ENCODE measurements at regions not wholly inside any gene's neighbourhood (a gene's known extent, or its start where the extent isn't known, plus 50 kb on each side); places are given as distances from the start of the nearest gene placed in this dataset.

GRCh38 chr3:1587426-1587825, 494.6 kb downstream of the CNTN6 start:
- no TSS peak for BruUV-seq (replicated peaks)
- ATAC-seq (no peak), DNase-seq (ENCODE audit: extremely low read depth in 1 of 4, low spot score in 3 of 4) (no peak), FAIRE-seq (no peak)
- no peaks in the 10 kb centered on the region for H4K20me1 ChIP-seq (replicated peaks; ENCODE audit: control insufficient read depth, insufficient read depth, low read length)
- CTCF ChIA-PET (ENCODE audit: low intra/inter-chr PET ratio), result no interaction called here
- no peaks in the 10 kb centered on the region for H3K9me1 ChIP-seq (ENCODE audit: control insufficient read depth, insufficient read depth, low read length)
- H3K36me3 ChIP-seq (ENCODE audit: control insufficient read depth, insufficient read depth, low read length), result no peaks in the 10 kb centered on the region
- H3K9me3 ChIP-seq (replicated peaks; ENCODE audit: control insufficient read depth, insufficient read depth, low read depth, low read length), result peaks cover 4% of the 10 kb centered on the region; the same call in 1 of the 2 replicates
- H3K27ac ChIP-seq (ENCODE audit: extremely low read depth, low read depth, low read length), result no peak overlapping the region
- no peak overlapping the region for H3K9ac ChIP-seq (ENCODE audit: insufficient read depth in 1 of 2, low read depth in 2 of 2, low read length in 2 of 2)
- POLR2A ChIA-PET, result no interaction called here
- H2AFZ ChIP-seq (ENCODE audit: low read depth, low read length), result no peak overlapping the region
- intact Hi-C loops (cut with micrococcal nuclease), result no loop called here
- in situ Hi-C loops (cut with MboI), result no loop called here
- no peak overlapping the region for H3K4me3 ChIP-seq
- H3K4me2 ChIP-seq (ENCODE audit: insufficient read depth, low read length), result no peak overlapping the region
- WGBS (ENCODE audit: insufficient coverage, low coverage, missing lambda C conversion rate), result 0% methylated on average over 1 of the region's 1 CpG
- H3K79me2 ChIP-seq (ENCODE audit: control insufficient read depth, insufficient read depth, low read length), result no peaks in the 10 kb centered on the region
- H3K4me1 ChIP-seq (replicated peaks in 1 of 2; ENCODE audit: control insufficient read depth in 2 of 2, insufficient read depth in 2 of 2, low read length in 2 of 2), result no peaks in the 10 kb centered on the region
- no peaks in the 10 kb centered on the region for H3K27me3 ChIP-seq (ENCODE audit: control insufficient read depth in 2 of 2, insufficient read depth in 2 of 2, low read length in 2 of 2)
- no peak for TF ChIP-seq ZNF224 (CRISPR knock-in tag; IDR thresholded peaks at IDR 0.05)
- TF ChIP-seq CCNT2 (IDR thresholded peaks at IDR 0.05; ENCODE audit: borderline replicate concordance, extremely low read depth, insufficient read length, low read depth, low read length), result no peak
- no peak for TF ChIP-seq ETS2 (tag; IDR thresholded peaks at IDR 0.05; ENCODE audit: borderline replicate concordance, poor library complexity, severe bottlenecking)
- no peak for TF ChIP-seq KLF16 (IDR thresholded peaks at IDR 0.05)
- TF ChIP-seq E2F6 (IDR thresholded peaks at IDR 0.05; ENCODE audit: borderline replicate concordance in 1 of 2, extremely low read depth in 1 of 2, insufficient read depth in 1 of 2, insufficient read length in 1 of 2, low read depth in 1 of 2, low read length in 1 of 2, poor library complexity in 1 of 2, severe bottlenecking in 1 of 2), result no peak
- no peak for TF ChIP-seq DACH1 (IDR thresholded peaks at IDR 0.05; ENCODE audit: partially characterized antibody)
- no peak for TF ChIP-seq PRPF4 (IDR thresholded peaks at IDR 0.05; ENCODE audit: insufficient read depth, low read depth, low read length, poor library complexity, severe bottlenecking)
- no peak for TF ChIP-seq MCM5 (IDR thresholded peaks at IDR 0.05; ENCODE audit: low read depth)
- no peak for TF ChIP-seq ZNF695 (CRISPR knock-in tag; IDR thresholded peaks at IDR 0.05)
- TF ChIP-seq TCF7L2 (IDR thresholded peaks at IDR 0.05; ENCODE audit: low read depth, low read length), result no peak
- no peak for TF ChIP-seq CREBBP (IDR thresholded peaks at IDR 0.05; ENCODE audit: low read depth, low read length)
- TF ChIP-seq NEUROD1 (IDR thresholded peaks at IDR 0.05; ENCODE audit: borderline replicate concordance, low read depth, low read length, partially characterized antibody), result no peak
- TF ChIP-seq FOSL1 (tag; conservative IDR thresholded peaks at IDR 0.05), result no peak
- TF ChIP-seq HDAC6 (IDR thresholded peaks at IDR 0.05; ENCODE audit: low read depth, low read length), result no peak
- TF ChIP-seq NCOA2 (IDR thresholded peaks at IDR 0.05; ENCODE audit: partially characterized antibody in 2 of 2), result no peak
- no peak for TF ChIP-seq E2F1 (CRISPR knock-in tag; IDR thresholded peaks at IDR 0.05)
